Endothelial cell of umbilical vein (primary cell): ENCODE measurements at regions not wholly inside any gene's neighbourhood (a gene's known extent, or its start where the extent isn't known, plus 50 kb on each side); places are given as distances from the start of the nearest gene placed in this dataset.

Experiments
- CTCF ChIP-seq, 2 donors: IDR thresholded peaks; 1 replicate in 1 of 2; 2 replicates in 1 of 2; pipeline ENCODE4 v1.5.1; 2011; ENCODE audit warnings: low read length in 2 of 2, mild to moderate bottlenecking in 2 of 2, moderate library complexity in 2 of 2, control low read depth in 1 of 2, inconsistent platforms in 1 of 2, low read depth in 1 of 2; ENCODE audit not compliant: insufficient read depth in 1 of 2; ENCODE audit errors: extremely low read depth in 1 of 2
- EZH2 ChIP-seq: IDR thresholded peaks from 2 replicates; pipeline ENCODE4 v1.6.1; 2012; ENCODE audit warnings: borderline replicate concordance, low read depth, mild to moderate bottlenecking, moderate library complexity, low read length, inconsistent platforms; ENCODE audit not compliant: severe bottlenecking
- FOS ChIP-seq: IDR thresholded peaks from 2 replicates; pipeline ENCODE4 v1.6.1; 2011; ENCODE audit warnings: mild to moderate bottlenecking, low read length, moderate library complexity, borderline replicate concordance; ENCODE audit not compliant: insufficient read depth
- GATA2 ChIP-seq: IDR thresholded peaks from 2 replicates; pipeline ENCODE4 v1.7.0; 2011; ENCODE audit warnings: low read depth, mild to moderate bottlenecking, moderate library complexity, mixed read lengths, low read length; ENCODE audit not compliant: insufficient read length, insufficient read depth
- JUN ChIP-seq: IDR thresholded peaks from 2 replicates; pipeline ENCODE4 v1.6.1; 2011; ENCODE audit warnings: borderline replicate concordance, low read depth; ENCODE audit not compliant: insufficient read length, insufficient read depth
- MAX ChIP-seq: IDR thresholded peaks from 2 replicates; pipeline ENCODE4 v1.6.1; 2011; ENCODE audit not compliant: insufficient read depth, insufficient read length
- MYC ChIP-seq: IDR thresholded peaks from one replicate; pipeline ENCODE4 v1.6.1; 2011; ENCODE audit warnings: mild to moderate bottlenecking, low read depth, low read length
- POLR2A ChIP-seq: IDR thresholded peaks from 2 replicates; pipeline ENCODE4 v1.6.1; 2012; ENCODE audit warnings: low read depth, mild to moderate bottlenecking, control low read depth, low read length
- POLR2AphosphoS5 ChIP-seq: IDR thresholded peaks from 2 replicates; pipeline ENCODE4 v1.6.1; 2012; ENCODE audit warnings: low read depth, mild to moderate bottlenecking, control low read depth, low read length, moderate library complexity; ENCODE audit not compliant: insufficient read depth

- TF ChIP-seq CTCF (IDR thresholded peaks at IDR 0.05; ENCODE audit: extremely low read depth in 1 of 2, insufficient read depth in 1 of 2, low read depth in 1 of 2, low read length in 2 of 2) = no peak
- TF ChIP-seq EZH2 = no peak
- TF ChIP-seq JUN = no peak
- no peak for TF ChIP-seq POLR2A
- no peak for TF ChIP-seq FOS
- TF ChIP-seq POLR2AphosphoS5 = no peak
- no peak for TF ChIP-seq MAX
- no peak for TF ChIP-seq MYC
- TF ChIP-seq GATA2 = no peak
These were observed 284.5 kb upstream of the PTGER4 start for GRCh38 chr5:40395251-40395650.
